ENCODE measurements at regions not wholly inside any gene's neighbourhood (a gene's known extent, or its start where the extent isn't known, plus 50 kb on each side); places are given as distances from the start of the nearest gene placed in this dataset.

- no peak for DNase-seq (ENCODE audit: low read depth in 2 of 2)
These were observed 197.1 kb upstream of the IGF1R start for GRCh38 chr15:98451236-98451635.

GRCh38 chr15:98452238-98452637 is 196.1 kb upstream of the IGF1R start:
- no peak for DNase-seq (ENCODE audit: low read depth in 2 of 2)

- no peak for DNase-seq (ENCODE audit: low read depth in 2 of 2)
These were observed 192.4 kb upstream of the IGF1R start for GRCh38 chr15:98455904-98456303.

DNA sequence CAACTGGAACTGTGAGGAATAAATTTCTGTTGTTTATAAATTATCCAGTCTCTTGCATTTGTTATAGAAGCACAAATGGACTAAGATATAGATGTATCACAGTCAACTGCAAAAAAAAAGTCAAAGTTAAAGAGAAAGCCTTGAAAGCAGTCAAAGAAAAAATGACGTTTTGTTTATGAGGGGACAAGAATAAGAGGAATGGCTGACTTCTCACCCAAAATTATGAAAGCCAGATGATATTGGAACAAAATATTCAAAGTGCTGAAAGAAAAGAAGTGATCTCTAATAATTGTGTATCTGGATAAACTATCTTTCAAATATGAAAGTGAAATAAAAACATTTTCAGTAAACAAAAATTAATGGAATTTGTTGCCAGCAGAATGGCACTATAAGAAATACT is 171.8 kb upstream of the IGF1R start:
- DNase-seq (ENCODE audit: low read depth in 2 of 2), result no peak

GRCh38 chr15:98480844-98481243 is 167.5 kb upstream of the IGF1R start:
- DNase-seq (ENCODE audit: low read depth in 2 of 2), result no peak

DNA sequence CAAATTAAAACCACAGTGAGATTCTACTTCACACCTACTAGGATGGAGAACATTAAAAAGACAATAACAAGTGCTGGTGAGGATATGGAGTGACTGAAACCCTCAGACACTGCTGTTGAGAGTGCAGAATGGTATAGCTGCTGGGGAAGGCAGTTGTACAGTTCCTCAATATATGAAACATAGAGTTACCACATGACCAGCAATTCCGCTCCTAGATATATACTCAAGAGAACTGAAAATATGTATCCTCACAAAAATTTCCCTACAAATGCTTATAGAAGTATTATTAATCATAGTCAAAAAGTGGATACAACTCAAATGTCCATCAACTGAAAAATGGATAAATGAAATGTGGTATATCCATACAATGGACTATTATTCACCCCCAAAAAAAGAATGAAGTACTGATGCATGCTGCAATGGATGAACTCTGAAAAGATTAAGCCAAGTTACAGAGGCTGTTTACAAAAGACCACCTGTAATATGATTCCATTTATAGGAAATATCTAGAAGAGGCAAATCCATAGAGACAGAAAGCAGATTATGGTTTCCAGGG is 164.7 kb upstream of the IGF1R start:
- no peak for DNase-seq (ENCODE audit: low read depth in 2 of 2)

DNA sequence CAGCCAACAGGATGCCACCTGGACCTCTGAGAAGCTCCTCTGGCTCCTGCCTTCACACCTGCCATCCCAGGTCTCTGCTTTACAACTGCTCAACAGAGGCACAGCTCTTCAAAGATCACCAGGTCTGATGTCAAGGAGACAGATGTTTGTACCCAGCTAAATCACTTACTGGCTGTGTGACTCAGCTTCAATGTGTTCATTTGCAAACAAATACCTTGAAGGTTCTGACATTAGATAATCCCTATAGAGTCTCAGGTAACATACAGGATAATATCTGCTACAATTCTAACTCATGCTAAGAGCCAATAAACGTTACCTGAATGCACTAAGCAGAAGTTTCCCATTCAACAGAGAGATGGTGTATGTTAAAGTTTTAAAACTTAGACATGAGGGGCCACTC is 163.4 kb upstream of the IGF1R start:
- DNase-seq (ENCODE audit: low read depth in 2 of 2), result no peak

GRCh38 chr15:98485451-98485850 is 162.9 kb upstream of the IGF1R start:
- DNase-seq (ENCODE audit: low read depth in 2 of 2), result no peak

- no peak for DNase-seq (ENCODE audit: low read depth in 2 of 2)
These were observed 154.3 kb upstream of the IGF1R start for GRCh38 chr15:98493966-98494511.

DNA sequence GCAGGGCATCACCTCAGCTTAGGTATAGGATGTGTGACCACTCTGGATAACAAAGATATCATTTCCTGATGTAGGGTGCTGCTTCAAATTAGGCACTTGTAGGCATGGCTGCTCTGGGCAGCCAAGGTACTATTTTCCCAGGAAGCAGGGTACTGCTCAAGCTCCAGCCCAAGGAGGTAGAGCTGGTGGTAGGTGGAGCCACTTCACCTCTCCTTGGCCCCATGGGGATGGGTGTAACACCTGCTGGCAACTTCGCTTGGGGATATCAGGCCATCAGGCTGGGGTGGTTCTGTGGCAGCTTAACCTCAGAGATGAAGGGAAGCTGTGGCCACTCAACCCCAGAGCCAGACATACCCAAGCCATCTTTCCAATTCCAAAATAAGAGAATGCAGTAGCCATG is 147.1 kb upstream of the IGF1R start:
- DNase-seq (ENCODE audit: low read depth in 2 of 2), result no peak

DNA sequence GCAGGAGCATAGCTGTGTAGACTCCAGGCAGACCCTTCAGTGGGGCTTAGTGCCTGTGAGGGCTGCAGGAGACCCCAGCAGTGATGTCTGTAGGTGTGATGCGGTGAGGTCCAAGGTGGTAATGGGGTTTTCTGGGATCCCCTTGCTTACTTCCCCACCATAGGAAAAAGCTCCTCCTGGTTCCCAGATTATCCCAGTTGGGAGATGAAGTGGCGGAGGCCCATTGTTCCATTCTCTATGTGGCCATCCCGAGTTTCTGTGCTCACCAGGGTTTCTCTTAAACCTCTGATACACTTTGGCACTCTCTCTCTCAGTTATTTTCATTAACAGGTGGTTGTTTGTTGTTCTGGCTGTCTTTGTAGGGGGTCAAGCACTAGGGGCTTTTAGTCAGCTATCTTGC is 146.7 kb upstream of the IGF1R start:
- no peak for DNase-seq (ENCODE audit: low read depth in 2 of 2)

GRCh38 chr15:98503970-98504369 is 144.4 kb upstream of the IGF1R start:
- DNase-seq (ENCODE audit: low read depth in 2 of 2), result no peak

DNA sequence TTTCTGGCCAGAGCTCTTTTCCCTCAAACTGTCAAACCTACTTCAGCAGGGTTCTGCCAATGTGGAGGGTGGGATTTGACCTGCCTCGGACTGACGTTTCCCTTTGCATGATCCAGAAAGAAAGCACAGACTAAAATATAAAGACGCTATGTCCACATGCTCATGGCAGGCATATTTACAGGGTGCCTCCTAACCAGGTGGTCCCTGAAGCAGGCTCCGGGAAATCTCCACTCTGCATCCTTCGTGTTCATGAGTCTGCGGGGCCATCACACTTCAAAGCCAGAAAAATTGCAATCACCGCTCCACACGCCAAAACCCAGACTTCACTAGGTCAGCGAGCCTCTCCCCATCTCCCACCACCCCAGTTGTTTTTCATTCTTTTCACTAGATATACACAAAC is 143.3 kb upstream of the IGF1R start:
- DNase-seq (ENCODE audit: low read depth in 2 of 2), result no peak

GRCh38 chr15:98505611-98506031 is 142.7 kb upstream of the IGF1R start:
- DNase-seq (ENCODE audit: low read depth in 2 of 2), result no peak

DNA sequence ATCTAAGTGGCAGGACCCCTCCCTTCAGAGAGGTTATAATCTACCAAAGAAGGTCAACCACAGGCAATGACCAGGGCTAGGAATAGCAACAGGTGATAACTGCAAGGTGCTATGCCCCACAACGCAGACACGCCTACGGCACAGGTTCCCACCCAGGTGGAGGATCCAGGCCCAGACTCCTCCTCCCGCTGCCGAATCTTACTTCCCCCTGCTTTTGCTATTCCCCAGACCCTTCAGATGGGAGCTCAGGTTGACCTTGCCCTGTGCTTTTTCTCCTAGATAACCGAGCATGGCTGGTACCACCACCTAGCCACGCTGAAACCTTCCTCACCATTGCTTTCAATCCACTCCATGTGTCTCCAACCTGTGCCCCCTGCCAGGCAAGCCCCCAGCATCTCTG is 142.2 kb upstream of the IGF1R start:
- no peak for DNase-seq (ENCODE audit: low read depth in 2 of 2)

GRCh38 chr15:98506711-98507110 is 141.6 kb upstream of the IGF1R start:
- DNase-seq (ENCODE audit: low read depth in 2 of 2), result no peak

GRCh38 chr15:98513428-98513986 is 134.8 kb upstream of the IGF1R start:
- no peak for DNase-seq (ENCODE audit: low read depth in 2 of 2)

DNA sequence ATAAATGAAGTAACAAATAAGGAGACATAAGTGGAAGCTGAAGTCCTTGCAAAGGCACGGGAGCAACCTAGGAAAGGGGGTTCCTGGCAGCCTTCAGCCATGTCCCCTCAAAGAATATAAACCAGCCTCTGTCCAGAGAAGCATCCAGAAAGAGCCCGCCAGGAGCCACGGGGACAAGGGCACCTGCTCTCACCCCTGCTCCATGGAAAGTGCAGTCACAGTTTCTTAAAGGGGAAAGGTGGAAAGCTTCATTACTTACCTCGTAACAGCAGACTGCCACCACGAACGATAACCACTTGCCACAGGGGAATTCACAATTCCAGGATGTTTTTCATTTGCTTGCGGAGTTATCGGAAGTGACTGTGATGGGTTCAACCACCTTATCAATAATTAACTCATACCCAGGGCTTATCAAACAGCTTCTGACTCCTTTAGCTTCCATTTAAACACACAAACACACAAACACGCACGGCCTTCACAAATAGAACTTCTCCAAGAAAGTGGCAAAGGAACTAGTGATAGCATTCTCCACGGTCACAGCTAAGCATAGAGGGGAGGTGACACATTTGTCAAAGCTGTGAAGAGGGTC is 134.2 kb upstream of the IGF1R start:
- DNase-seq (ENCODE audit: low read depth in 2 of 2), result no peak

GRCh38 chr15:98518823-98519561 is 129.3 kb upstream of the IGF1R start:
- DNase-seq (ENCODE audit: low read depth in 2 of 2), result peak; percentile 30 to 34

GRCh38 chr15:98519767-98520550 is 128.4 kb upstream of the IGF1R start:
- no peak for DNase-seq (ENCODE audit: low read depth in 2 of 2)

GRCh38 chr15:98522127-98522526 is 126.2 kb upstream of the IGF1R start:
- no peak for DNase-seq (ENCODE audit: low read depth in 2 of 2)

Measured in stimulated activated CD4-positive, alpha-beta T cell treated with anti-CD3 and anti-CD28 coated beads, Interleukin-4, amount 100 ng/mL, for 48 hours (primary cell).